HG02763 (cell line): ENCODE measurements at regions not wholly inside any gene's neighbourhood (a gene's known extent, or its start where the extent isn't known, plus 50 kb on each side); places are given as distances from the start of the nearest gene placed in this dataset.

Source experiments
- ATAC-seq: cut with Tn5 transposase; IDR thresholded peaks from one replicate; pipeline ENCODE4 v1.9.1; 2021; ENCODE audit warnings: mild to moderate bottlenecking, moderate library complexity; ENCODE audit not compliant: unreplicated experiment

DNA sequence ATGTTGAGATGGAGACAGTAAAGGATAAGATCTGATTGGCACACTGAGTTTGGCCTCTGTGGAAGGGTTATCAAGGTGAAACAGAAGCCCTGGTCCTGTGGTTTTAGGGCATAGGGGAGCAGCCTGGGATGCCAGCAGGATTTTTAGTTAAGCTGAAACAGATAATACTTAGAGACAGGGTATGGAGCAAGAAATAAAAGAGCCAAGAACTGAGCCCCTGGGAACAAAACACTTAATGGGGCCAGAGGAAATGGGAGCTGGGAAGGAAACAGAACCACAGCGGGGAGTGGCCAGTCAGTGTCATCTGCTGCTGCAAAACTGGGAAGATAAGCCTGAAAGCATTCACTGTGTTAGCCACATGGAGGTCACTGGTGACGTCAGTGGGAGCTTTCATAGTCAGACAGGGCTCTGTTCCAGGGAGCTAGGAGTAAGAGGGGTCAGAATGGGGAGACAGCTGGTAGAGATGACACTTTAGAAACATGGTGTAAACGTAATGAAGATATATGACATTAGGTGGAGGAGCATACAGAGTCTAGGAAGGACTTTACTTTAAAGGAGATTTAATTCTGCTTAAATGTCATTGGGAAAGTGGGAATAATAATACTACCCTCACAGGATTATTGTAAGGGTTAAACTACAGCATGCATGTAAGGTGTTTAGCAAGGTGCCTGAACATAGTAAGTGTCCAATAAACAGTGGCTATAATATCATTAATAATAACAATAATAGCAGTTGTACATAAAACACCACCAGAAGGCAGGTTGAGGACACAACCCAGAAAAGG, 172.7 kb upstream of the CTNNB1 start:
- ATAC-seq: no peak

DNA sequence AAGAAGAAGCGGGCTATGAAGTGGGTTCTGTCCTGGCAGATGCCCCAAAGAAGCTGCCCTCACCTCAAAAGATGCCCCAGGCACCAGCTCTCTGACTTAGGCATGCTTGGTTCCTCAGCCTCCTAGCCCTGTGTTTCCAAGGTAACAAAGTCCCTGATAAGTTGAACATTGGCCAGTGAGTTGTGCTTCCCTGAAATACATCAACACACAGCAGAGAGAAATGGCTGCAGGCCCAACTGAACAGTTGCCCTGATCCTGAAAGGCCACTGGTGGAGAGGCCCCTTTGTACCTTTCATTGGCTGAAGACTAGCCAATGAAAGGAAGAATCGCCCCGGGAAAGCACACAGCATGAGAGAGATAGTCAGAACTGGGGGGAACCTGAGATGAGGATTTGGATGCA, 169.9 kb upstream of the CTNNB1 start:
- no peak for ATAC-seq

DNA sequence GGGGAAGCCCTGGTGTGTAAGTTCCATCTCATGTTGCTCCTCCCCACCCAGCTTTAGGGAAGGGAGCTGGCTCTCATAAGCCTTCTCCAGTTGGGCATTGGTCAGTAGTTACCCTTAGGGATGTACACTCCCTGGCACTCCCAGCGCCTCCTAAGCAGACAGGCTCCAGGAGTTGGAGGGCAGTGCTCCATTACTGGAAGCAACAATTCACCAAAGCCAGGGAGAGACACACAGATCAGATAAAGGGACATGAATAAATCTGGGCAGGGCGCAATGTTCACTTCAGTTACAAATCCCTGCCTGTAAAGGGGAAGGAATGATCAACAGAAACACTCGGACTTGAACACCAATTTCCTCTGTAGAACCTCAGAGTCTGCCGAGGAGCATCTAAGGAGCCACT, 169.1 kb upstream of the CTNNB1 start:
- no peak for ATAC-seq

DNA sequence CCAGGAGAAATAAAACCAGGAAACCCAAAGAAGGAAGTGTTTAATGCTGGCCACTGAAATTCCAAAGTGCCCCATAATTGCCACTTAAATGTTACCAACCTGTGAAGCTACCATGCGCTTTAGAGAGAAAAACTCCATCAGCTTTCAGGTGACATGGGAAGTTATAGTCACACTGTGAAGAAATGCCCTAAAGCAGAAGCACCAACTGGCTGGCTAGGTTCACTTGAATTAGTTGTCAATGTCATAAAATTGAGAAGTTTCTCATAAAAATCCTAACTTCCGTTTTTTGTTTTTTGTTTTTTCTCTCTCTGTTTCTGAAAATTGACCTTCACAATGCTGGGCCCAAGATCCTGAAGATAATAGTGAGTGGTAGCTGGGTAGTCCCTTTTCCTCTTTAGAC, 167.9 kb upstream of the CTNNB1 start:
- ATAC-seq: no peak

DNA sequence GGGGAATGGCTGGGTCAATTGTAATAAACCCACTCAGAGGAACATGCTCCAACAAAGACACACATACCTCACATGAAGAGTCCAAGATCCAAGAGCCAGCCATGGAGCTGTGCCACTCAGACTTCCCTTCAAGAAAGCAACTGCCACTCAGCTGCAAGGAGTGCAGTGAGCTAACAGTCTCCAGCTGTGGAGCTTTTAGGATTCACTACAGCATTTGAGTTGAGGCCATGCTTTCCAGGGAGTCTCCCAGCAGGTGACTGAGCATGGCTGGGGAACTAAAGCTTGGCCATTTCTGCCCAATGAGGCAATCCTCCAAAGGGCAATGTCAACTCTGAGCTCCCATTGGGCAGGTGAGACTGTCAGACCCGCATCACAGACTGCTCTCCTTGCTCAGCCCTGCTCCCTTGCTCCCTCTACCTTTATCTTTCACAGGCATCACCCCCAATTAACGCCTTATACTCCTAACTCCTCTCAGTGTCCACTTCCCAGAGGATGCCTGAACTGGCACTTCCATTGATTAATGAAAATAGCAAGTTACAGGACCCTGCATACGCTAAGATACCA, 165.3 kb upstream of the CTNNB1 start:
- no peak for ATAC-seq

DNA sequence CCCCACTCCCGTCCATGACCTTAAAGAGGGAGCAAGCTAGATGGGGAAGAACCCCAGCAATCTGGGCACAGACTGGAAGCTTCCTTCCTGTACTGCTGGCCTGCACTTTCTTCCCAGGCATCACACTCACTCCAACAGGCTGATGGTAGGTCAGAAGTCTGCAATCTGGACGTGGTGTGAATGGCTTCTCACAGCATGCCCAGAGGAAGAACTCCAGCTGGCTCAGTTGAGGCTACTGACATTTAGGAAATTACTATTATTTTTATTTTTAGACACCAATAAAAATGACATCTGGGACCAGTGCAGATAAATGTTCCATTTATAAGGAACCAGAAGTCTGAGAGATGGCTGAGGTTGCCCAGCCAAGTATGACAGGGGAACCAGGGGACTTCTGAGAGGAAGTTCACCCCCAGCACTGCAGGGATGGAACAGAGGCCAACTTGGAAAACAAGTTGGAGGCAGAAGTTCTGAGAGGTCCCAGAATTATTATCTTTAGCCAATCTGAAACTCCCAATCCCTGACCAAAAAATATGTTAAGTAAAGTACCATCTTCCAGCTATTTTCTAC, 163.8 kb upstream of the CTNNB1 start:
- ATAC-seq: no peak

DNA sequence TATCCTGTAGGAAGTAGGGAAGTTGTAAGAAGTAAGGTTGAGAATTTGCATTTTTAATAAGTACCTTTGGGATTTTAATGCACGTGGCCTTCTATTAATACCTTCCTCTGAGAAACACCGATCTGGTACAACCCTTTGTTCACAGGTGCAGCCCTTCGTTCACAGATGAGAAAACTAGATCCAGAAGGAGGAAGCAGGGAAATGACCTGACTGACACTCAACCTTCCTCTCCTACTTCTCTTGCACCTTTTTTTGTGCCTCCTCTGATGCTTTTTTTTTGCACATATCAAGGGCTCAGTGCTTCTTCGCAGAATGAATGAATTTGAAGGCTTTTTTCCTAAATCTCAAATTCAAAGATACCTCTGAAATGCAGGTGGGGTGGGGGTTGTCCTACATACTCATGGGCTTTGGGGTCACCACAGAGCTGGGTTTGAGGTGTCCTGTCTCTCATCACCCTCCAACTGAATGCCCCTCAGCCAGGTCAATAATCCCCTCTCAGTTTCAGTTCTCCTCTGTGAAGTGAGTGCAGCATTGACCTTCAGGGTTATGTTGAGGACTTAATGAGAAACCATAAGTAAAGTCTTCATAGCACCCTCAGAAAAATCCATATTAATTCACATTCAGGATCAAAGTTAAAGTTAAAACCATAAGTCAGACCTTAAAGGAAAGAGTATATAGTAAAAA, 161.5 kb upstream of the CTNNB1 start:
- no peak for ATAC-seq

DNA sequence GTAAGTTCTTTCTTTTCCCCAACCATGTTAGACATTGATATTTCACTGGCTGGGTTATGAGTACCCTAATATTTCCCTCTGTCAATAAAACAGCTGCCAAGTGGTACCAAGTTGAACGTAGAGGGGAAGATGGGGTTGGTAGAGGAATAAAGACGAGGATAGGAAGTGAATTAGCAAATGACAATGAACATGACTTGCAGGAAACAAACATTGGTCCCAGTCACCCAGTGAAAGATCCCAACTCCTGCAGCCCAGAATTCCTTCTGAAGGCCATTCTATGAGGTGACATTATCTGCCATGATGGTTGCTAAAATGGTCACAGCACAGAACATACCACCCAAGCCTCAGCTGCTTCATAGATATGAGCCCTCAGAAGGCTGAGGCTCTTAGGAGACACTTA, 159.0 kb upstream of the CTNNB1 start:
- ATAC-seq: no peak

DNA sequence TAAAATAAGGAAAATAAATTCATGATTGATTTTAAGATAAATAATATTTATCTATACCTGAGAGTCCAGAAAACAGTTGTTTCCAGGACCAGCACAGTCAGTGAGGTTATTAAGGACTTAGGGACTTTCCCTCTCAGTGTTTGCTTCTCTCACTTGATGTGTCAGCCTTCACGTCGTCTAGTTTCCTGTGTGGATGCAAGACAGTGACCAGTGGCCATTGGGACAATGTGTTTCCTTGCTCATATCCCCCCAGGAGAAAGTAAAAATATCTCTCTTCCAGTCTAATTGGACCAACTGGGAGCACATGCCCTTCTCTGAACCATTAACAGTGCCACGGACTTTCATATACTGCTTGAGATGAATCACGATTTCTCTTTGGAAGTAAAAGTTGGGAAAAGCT, 157.8 kb upstream of the CTNNB1 start:
- no peak for ATAC-seq

DNA sequence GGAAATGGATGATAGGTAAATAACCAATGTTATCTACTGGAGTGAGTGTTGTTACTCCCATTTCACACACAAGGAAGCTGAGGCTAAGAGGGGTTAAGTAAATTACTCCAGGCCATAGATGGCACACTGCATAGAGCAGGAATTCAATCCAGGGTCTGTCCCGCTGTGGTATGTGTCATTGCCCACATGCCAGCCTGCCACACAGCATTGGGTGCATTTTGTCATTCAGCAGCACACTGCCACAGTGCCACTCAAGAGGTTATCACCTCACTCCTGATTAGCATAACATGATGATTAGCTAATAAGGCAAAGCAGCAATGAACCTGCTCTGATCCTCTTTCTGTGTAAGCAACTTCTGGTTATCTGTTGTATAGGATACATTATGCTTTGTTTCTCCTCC, 157.4 kb upstream of the CTNNB1 start:
- no peak for ATAC-seq

DNA sequence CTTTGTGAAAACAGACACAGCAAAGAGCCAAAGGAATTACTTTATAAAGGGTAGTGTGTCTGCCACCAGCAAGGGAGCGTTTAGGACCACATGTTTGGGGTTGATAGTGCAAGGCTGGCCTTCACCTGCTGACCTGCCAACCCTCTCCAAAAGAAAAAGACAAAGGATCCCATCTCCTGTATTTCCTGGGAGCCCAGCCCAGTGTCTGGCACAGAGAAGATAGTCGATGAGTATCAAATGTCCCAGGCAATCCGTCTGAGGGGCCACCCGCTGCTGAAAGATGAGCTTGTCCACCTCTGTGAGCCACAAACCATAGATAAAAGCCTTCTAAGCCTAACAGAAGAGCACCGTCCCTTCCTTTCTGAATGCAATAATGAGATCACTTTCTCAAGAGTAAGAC, 154.8 kb upstream of the CTNNB1 start:
- no peak for ATAC-seq

DNA sequence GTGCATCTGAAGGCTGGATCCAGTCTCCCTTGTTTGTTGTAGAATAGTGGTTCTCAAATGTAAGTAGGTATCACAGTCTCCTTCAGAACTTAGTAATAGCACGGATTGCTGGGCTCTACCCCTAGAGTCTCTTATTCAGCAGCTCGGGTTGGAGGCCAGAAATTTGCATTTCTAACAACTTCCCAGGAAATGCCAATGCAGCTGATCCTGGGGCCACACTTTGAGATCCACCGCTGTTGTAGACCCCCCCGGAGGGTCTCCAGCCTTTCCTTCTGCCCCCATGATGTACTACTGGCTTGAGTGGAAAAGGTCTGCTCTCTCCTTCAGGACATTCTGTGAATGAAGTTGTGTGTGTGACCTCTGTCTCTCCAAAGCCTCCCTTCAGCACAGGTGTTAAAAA, 153.8 kb upstream of the CTNNB1 start:
- no peak for ATAC-seq

DNA sequence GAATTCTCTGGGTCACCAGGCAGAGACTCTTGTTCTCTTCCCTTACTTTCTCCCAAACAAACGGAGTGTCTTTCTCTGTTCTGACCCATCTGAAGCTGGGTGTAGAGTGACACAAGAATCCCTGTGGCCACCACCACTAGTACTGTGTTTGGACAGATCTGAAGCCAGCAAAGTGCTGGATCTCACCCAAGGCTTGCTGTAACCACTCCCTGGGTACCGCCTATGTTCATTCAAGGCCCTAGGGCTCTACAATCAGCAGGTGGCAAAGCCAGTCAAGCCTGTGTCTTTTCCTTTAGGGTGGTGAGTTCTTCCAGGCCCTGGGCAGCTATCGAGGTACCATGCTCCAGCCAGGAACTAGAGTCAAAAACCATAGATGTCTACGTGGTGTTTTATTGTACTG, 149.2 kb upstream of the CTNNB1 start:
- no peak for ATAC-seq

DNA sequence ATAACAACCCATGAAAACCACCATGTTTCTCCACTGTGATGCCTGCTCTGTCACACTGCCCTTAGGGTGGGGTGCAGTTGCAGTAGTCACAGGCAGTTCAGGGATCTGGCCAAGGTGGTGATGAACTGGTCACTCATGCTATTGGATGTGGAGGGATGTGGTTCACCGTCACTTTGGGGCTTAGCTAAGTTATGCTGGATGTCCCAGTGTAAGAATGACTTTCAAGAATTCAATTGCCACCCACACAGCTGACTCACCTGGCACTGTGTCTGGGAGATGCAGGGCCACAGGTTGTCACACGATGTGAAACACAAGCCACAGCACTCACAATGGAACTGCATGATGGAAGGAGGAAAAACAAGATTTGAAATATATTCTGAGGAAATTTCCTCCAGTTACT, 146.1 kb upstream of the CTNNB1 start:
- ATAC-seq: no peak

DNA sequence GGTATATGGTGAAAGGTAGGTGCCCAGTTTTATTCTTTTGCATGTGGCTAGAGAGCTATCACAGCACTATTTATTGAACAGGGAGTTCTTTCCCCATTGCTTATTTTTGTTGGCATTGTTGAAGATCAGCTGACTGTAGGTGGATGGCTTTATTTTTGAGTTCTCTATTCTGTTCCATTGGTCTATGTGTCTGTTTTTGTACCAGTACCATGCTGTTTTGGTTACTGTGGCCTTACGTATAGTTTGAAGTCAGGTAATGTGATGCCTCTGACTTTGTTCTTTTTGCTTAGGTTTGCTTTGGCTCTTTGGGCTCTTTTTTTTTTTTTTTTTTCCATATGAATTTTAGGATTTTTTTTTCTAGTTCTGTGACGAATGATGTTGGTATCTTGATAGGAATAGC, 139.2 kb upstream of the CTNNB1 start:
- no peak for ATAC-seq

DNA sequence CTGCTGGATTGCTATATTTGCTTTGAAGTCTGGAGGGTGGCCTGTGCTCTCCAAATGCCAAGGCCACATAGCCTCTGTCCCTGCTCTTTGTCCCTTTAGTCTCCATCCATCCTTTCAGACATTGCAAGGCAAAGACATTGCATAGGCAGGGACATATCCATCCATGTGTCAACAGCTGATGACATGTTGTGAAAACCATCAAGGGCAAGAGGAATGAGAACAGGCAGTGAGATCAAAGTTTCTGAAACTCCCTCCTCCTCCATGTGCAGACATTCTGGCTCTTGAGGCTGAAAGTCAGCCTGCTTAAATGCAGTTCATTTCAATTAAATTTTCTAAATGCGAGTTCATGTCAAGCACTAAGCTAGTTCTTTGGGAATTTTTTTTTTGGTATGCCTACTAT, 135.2 kb upstream of the CTNNB1 start:
- no peak for ATAC-seq

DNA sequence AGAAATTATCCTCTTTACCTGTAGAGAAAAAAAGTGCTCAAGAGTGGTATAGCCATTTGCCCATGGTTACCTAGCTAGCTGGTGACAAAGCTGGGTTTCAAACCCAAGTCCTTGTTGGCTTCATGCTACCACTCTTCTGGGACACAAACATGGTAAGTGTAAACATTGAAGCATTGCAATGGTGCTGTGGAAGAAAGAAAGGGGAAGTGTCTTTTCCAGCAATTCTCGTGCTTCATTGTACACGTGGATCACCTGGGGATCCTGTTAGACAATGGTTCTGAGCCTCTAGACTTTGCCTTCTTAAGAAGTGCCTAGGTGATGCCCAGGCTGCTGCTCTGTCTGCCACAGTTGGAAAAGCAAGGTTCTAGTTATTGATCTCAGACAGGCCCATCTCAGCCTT, 134.8 kb upstream of the CTNNB1 start:
- no peak for ATAC-seq

DNA sequence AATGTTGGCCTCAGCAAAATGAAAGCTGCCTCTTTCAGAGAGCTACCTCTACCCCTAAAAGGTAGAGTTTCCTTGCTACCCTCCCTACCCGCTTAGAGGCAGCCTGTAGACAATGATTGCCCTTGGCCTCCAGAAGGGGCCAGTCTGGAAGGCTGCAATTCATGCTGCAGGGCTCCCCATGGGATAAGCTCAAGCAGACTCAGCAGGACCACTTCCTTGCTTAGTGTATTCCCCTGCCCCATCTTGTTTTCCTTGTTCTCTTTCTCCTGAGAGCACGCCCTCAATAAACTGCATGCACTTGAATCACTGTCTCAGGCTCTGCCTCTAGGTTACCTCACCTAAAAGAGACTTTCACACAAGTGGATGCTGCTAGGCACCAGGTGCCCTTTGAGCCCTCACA, 134.0 kb upstream of the CTNNB1 start:
- ATAC-seq: no peak

DNA sequence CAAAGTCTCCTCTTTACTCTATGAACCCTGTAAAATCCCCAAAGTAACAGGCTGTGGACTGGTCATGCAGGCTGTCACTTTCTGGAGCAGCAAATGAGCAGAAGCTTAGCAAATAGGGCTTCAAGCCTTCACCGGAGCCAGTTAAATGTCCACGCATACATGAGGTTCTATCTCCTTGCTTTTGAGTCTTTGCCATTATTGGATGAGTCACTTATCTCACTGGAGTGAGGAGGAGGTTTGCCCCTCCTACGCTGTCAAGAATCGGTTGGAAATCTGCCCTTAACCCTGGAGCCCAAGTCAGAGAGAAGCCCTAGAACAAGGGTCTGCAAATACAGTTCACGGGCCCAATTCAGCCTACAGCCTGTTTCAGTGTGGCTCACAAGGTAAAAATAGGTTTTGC, 126.1 kb upstream of the CTNNB1 start:
- no peak for ATAC-seq

DNA sequence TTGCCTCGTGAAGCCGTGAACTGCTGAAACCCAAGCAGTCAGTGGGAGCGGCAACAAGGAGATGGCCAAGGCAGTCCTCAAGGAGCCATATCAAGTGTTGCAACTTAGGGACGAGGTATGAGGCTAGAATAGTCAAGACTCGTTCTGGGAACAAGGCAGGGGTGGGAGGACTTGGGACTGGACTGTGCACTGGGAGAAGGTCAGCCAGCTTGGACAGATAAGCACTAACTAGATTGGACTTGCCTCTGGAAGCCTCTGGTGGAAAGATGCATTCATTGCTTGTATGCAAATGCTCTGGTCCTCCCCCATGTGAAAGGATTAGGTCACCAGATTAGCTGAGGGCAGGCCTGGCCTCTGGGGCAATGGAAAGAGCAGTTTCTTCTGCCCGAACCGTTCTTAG, 123.3 kb upstream of the CTNNB1 start:
- no peak for ATAC-seq

DNA sequence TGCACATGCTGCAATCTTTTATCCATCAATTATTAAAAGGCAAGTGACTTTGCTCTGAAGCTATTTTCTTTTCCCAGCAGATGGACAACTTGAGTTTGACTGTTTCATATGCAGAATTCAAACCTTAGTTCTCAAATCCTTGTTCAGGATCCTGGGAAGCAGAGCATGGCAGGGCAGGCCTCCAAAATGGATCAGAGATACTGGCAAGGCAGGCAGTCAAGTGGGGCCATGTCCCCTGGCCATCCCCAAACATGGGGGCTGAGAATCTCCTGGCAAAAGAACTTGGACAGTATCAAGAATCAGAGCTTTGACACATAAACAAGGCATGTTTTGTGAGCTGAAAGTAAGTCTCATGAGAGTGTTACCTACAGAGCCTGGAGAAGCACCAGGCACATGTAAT, 122.9 kb upstream of the CTNNB1 start:
- no peak for ATAC-seq

DNA sequence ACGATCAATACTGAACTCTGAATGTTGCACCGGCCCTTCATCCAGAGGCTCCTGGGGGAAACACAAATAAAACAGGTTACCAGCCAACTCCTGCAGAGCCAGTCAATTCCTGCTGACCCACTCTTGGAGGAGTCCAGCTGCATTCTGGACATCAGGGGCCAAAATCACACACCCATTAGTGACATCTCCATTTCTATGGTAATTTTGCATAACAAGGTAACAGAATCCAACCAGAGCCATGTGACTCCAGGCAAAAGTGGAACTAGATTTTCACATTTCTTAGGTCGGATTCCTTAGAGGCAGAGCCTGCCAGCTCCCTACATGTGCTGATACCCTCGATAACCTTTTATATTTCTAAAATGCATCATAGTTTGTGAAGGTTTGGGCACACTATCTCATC, 119.2 kb upstream of the CTNNB1 start:
- ATAC-seq: no peak
